ENCODE measurements at regions not wholly inside any gene's neighbourhood (a gene's known extent, or its start where the extent isn't known, plus 50 kb on each side); places are given as distances from the start of the nearest gene placed in this dataset.

DNA sequence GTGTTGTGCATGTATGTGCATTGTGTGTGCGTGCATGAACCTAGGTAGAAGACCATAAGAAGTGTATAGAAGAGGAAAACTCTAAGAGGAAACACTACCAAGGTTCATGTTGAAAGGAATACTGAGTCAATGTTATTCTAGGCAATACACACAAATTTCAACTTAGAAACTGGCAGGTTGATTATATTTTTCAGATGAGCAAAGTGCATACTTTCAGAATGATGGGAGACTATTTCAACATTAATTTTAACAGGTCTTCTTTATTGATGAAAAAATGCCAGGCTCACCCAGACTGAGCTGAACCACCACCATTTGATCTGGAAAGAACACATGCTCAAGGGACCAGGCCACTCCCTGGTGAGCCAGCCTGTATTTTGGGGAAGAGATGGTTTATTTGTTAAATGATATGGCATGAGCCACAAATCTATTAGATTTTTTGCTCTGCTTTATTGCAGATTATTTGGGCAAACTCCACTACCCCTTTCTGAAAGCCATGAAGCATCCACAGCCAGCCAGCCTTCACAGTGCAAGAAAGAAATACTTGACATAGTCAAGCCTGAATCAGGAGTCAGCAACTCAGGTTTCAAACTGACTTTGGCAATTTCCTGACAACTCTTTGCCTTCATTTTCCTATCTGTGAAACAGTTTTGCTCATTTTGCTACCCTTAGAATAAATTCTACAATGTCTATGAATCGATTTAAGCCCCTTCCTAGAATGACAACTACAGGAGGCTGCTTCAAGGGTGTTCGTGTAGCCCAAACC is 368.9 kb downstream of the COG6 start:
- no peak for TF ChIP-seq SIN3A (IDR thresholded peaks at IDR 0.05; ENCODE audit: borderline replicate concordance, insufficient read depth, low read length)
- TF ChIP-seq POLR2AphosphoS5 (IDR thresholded peaks at IDR 0.05; ENCODE audit: low read depth, low read length): no peak
- no peak for TF ChIP-seq TAF1 (IDR thresholded peaks at IDR 0.05; ENCODE audit: borderline replicate concordance, insufficient read depth, low read length)
- no peak for TF ChIP-seq FOXP2 (optimal IDR thresholded peaks at IDR 0.05; ENCODE audit: borderline replicate concordance, extremely low read depth, extremely low read length, insufficient read depth)
- TF ChIP-seq, protein P1, sequence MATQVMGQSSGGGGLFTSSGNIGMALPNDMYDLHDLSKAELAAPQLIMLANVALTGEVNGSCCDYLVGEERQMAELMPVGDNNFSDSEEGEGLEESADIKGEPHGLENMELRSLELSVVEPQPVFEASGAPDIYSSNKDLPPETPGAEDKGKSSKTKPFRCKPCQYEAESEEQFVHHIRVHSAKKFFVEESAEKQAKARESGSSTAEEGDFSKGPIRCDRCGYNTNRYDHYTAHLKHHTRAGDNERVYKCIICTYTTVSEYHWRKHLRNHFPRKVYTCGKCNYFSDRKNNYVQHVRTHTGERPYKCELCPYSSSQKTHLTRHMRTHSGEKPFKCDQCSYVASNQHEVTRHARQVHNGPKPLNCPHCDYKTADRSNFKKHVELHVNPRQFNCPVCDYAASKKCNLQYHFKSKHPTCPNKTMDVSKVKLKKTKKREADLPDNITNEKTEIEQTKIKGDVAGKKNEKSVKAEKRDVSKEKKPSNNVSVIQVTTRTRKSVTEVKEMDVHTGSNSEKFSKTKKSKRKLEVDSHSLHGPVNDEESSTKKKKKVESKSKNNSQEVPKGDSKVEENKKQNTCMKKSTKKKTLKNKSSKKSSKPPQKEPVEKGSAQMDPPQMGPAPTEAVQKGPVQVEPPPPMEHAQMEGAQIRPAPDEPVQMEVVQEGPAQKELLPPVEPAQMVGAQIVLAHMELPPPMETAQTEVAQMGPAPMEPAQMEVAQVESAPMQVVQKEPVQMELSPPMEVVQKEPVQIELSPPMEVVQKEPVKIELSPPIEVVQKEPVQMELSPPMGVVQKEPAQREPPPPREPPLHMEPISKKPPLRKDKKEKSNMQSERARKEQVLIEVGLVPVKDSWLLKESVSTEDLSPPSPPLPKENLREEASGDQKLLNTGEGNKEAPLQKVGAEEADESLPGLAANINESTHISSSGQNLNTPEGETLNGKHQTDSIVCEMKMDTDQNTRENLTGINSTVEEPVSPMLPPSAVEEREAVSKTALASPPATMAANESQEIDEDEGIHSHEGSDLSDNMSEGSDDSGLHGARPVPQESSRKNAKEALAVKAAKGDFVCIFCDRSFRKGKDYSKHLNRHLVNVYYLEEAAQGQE (IDR thresholded peaks at IDR 0.05; ENCODE audit: insufficient read depth in 1 of 2, low read depth in 2 of 2, low read length in 2 of 2): no peak

Data from PFSK-1 (cell line).